HCT116 (cell line): ENCODE measurements at regions not wholly inside any gene's neighbourhood (a gene's known extent, or its start where the extent isn't known, plus 50 kb on each side); places are given as distances from the start of the nearest gene placed in this dataset.

Experiments used
- EZH2 ChIP-seq: fragments of 200-600 bp; sonication (generic); IDR thresholded peaks from 2 replicates; pipeline ENCODE4 v1.6.1; 2017; ENCODE audit warnings: antibody characterized with exemption, mixed run types
- RAD21 ChIP-seq: IDR thresholded peaks from 2 replicates; pipeline ENCODE4 v1.6.1; 2012; ENCODE audit warnings: low read depth, mild to moderate bottlenecking

DNA sequence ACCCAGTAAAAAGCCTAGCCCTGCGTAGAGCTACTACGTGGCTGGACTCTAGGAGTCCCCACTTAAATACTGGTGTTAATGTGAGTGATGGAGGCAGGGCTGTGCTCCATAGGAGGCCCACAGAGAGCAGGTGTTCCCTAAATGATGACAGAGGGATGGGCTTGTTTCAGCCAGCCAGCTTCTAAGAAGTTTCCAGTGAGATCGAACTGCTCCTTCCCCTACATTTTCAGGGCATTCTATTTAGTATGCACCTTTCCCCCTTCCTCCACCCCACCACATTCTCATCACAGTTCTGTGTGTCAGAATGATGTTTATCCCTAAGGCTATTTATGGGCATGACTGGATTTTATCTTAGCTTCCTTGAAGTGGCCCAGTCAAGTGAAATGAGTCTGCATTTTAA is 213.0 kb downstream of the TRIB2 start:
- no peak for TF ChIP-seq EZH2
- TF ChIP-seq RAD21: no peak
